BE2C (cell line): ENCODE measurements at regions not wholly inside any gene's neighbourhood (a gene's known extent, or its start where the extent isn't known, plus 50 kb on each side); places are given as distances from the start of the nearest gene placed in this dataset.

ENCODE experiments used
- DNase-seq: peaks from one replicate; pipeline ENCODE4 v3.0.0-alpha.2; 2020
- H3K27me3 ChIP-seq: fragments of 250-450 bp; sonication (Bioruptor Pico); 2 replicates; pipeline ENCODE4 v1.5.1; 2020; ENCODE audit warnings: mild to moderate bottlenecking
- H3K36me3 ChIP-seq: fragments of 250-450 bp; sonication (Bioruptor Pico); 2 replicates; pipeline ENCODE4 v1.5.1; 2020; ENCODE audit warnings: mild to moderate bottlenecking
- H3K4me1 ChIP-seq: fragments of 250-450 bp; sonication (Bioruptor Pico); 2 replicates; pipeline ENCODE4 v1.5.1; 2020
- H3K4me3 ChIP-seq: 2 replicates; pipeline ENCODE4 v1.5.1; 2011; ENCODE audit warnings: low read depth, low read length
- H3K9me3 ChIP-seq: fragments of 250-450 bp; sonication (Bioruptor Pico); 2 replicates; pipeline ENCODE4 v1.5.1; 2020
- CTCF ChIP-seq: IDR thresholded peaks from 2 replicates; pipeline ENCODE4 v1.5.1; 2012; ENCODE audit warnings: mild to moderate bottlenecking, low read depth, low read length

DNA sequence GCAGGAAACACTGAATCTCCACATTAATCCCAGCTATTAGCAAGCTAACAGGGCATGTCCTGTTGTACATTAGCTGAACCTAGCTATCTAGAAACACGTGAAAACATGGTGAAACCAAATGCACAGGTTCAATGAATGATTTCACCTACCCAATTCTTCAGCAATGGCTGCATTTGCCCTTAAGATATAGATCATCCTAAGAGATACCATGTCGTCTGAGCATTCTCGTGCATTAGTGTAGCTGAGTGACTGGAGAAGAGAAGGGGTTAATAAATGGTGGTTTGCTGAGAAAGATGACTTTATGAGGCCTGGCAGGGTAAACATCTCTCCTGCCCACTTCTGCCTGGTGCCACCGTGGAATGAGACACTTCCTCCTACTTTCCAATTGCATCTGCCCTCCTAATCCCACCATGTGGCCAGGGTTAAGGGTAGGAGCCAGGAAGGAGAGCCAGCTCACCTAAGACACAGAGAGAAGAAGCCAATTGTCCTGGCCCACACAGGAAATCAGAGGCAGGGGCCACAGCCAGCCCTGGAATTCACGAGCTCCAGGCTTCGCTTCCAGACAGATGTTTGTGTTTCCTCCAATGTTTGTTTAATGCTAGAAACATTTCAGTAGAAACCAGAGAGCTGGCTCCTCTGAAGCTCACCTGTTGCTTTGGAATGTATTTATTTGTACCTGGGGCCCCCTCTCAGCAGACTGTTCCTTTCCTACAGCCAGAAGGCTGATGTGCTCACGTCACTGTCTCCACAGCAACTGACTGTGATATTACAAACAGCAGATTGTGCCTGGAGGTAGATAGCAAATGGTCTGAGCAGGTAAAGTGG is 126.0 kb upstream of the PARP11 start:
- H3K4me1 ChIP-seq: no peaks in the 10 kb centered on the region
- DNase-seq: no peak
- H3K4me3 ChIP-seq: no peak overlapping the region
- H3K9me3 ChIP-seq: no peaks in the 10 kb centered on the region
- no peak for TF ChIP-seq CTCF
- H3K27me3 ChIP-seq: no peaks in the 10 kb centered on the region
- no peaks in the 10 kb centered on the region for H3K36me3 ChIP-seq

GRCh38 chr12:3998397-3998796 is 125.2 kb upstream of the PARP11 start:
- no peaks in the 10 kb centered on the region; the same call in 1 of the 2 replicates for H3K27me3 ChIP-seq
- DNase-seq: no peak
- no peak overlapping the region for H3K4me3 ChIP-seq
- H3K9me3 ChIP-seq: no peaks in the 10 kb centered on the region
- TF ChIP-seq CTCF: no peak
- no peaks in the 10 kb centered on the region for H3K4me1 ChIP-seq
- H3K36me3 ChIP-seq: no peaks in the 10 kb centered on the region

- Histone ChIP-seq H3K9me3 (no peaks in the 10 kb centered on the region), H3K36me3 (no peaks in the 10 kb centered on the region), H3K4me3 (no peak overlapping the region), H3K4me1 (no peaks in the 10 kb centered on the region), H3K27me3 (peaks cover 5% of the 10 kb centered on the region; the same call in 1 of the 2 replicates)
- DNase-seq: no peak
- TF ChIP-seq CTCF: no peak
Observed at GRCh38 chr12:3996322-3996721, 123.1 kb upstream of the PARP11 start.

- no peaks in the 10 kb centered on the region for H3K9me3 ChIP-seq
- H3K4me3 ChIP-seq: no peak overlapping the region
- TF ChIP-seq CTCF: no peak
- H3K36me3 ChIP-seq: no peaks in the 10 kb centered on the region
- H3K27me3 ChIP-seq: peaks cover 5% of the 10 kb centered on the region; the same call in 1 of the 2 replicates
- no peak for DNase-seq
- no peaks in the 10 kb centered on the region for H3K4me1 ChIP-seq
Observed at GRCh38 chr12:3995306-3995705, 122.1 kb upstream of the PARP11 start.

- Histone ChIP-seq H3K9me3 (no peaks in the 10 kb centered on the region), H3K4me1 (no peaks in the 10 kb centered on the region), H3K27me3 (peaks cover 5% of the 10 kb centered on the region; the same call in 1 of the 2 replicates), H3K4me3 (no peak overlapping the region), H3K36me3 (no peaks in the 10 kb centered on the region)
- DNase-seq: no peak
- TF ChIP-seq CTCF: no peak
Observed at GRCh38 chr12:3994500-3994899, 121.3 kb upstream of the PARP11 start.

GRCh38 chr12:3992945-3993344 is 119.7 kb upstream of the PARP11 start:
- DNase-seq: no peak

More at GRCh38 chr12:3992945-3993344, 119.7 kb upstream of the PARP11 start:
- no peaks in the 10 kb centered on the region for H3K4me1 ChIP-seq
- H3K36me3 ChIP-seq: no peaks in the 10 kb centered on the region
- H3K9me3 ChIP-seq: no peaks in the 10 kb centered on the region
- no peak overlapping the region for H3K4me3 ChIP-seq
- H3K27me3 ChIP-seq: peaks cover 5% of the 10 kb centered on the region; the same call in 1 of the 2 replicates
- no peak for TF ChIP-seq CTCF
